Activated CD4-positive, alpha-beta T cell treated with anti-CD3 and anti-CD28 coated beads for 4 hours (primary cell): ENCODE measurements at regions not wholly inside any gene's neighbourhood (a gene's known extent, or its start where the extent isn't known, plus 50 kb on each side); places are given as distances from the start of the nearest gene placed in this dataset.

ENCODE experiments used
- DNase-seq, 2 donors: peaks; one replicate each; pipeline ENCODE4 v3.0.0-alpha.2; 2020

GRCh38 chr2:180349809-180350208 is 342.7 kb upstream of the CWC22 start:
- no peak for DNase-seq

- no peak for DNase-seq
Measured at GRCh38 chr2:180343528-180344345, 336.6 kb upstream of the CWC22 start.

- DNase-seq, result no peak
Measured at GRCh38 chr2:180337136-180337535, 330.0 kb upstream of the CWC22 start.

GRCh38 chr2:180336550-180336949 is 329.5 kb upstream of the CWC22 start:
- no peak for DNase-seq

GRCh38 chr2:180334514-180334913 is 327.4 kb upstream of the CWC22 start:
- DNase-seq, result no peak

- DNase-seq, result no peak
Measured at GRCh38 chr2:180328795-180329422, 321.8 kb upstream of the CWC22 start.

GRCh38 chr2:180327185-180327584 is 320.1 kb upstream of the CWC22 start:
- DNase-seq, result no peak

- DNase-seq, result no peak
Measured at GRCh38 chr2:180325416-180326120, 318.5 kb upstream of the CWC22 start.

- DNase-seq, result no peak
Measured at GRCh38 chr2:180324182-180324581, 317.1 kb upstream of the CWC22 start.

- no peak for DNase-seq
Measured at GRCh38 chr2:180322781-180323180, 315.7 kb upstream of the CWC22 start.

GRCh38 chr2:180319586-180320405 is 312.7 kb upstream of the CWC22 start:
- DNase-seq, result no peak

- no peak for DNase-seq
Measured at GRCh38 chr2:180314086-180314485, 307.0 kb upstream of the CWC22 start.

GRCh38 chr2:180312542-180312941 is 305.4 kb upstream of the CWC22 start:
- no peak for DNase-seq

GRCh38 chr2:180307096-180307495 is 300.0 kb upstream of the CWC22 start:
- DNase-seq, result no peak

- no peak for DNase-seq
Measured at GRCh38 chr2:180306346-180306745, 299.2 kb upstream of the CWC22 start.

GRCh38 chr2:180291552-180292421 is 284.7 kb upstream of the CWC22 start:
- DNase-seq, result no peak

- no peak for DNase-seq
Measured at GRCh38 chr2:180291060-180291459, 284.0 kb upstream of the CWC22 start.

GRCh38 chr2:180289627-180290026 is 282.5 kb upstream of the CWC22 start:
- DNase-seq, result no peak

- no peak for DNase-seq
Measured at GRCh38 chr2:180279581-180279980, 272.5 kb upstream of the CWC22 start.

- DNase-seq, result no peak
Measured at GRCh38 chr2:180276733-180277132, 269.6 kb upstream of the CWC22 start.

GRCh38 chr2:180268006-180268405 is 260.9 kb upstream of the CWC22 start:
- no peak for DNase-seq

- no peak for DNase-seq
Measured at GRCh38 chr2:180261976-180262375, 254.9 kb upstream of the CWC22 start.
